GM10266 (cell line): ENCODE measurements at regions not wholly inside any gene's neighbourhood (a gene's known extent, or its start where the extent isn't known, plus 50 kb on each side); places are given as distances from the start of the nearest gene placed in this dataset.
"Not testable (repeated sequence)": the region's sequence is repeated elsewhere in the genome, so short reads cannot be mapped to it uniquely, and the experiment has no call there.

ENCODE experiments used
- DNase-seq: peaks from one replicate; pipeline ENCODE4 v3.0.0; 2012; ENCODE audit errors: extremely low spot score
- TF ChIP-seq, protein P1 (sequence below): IDR thresholded peaks from 2 replicates; pipeline ENCODE4 v1.5.1; 2012; ENCODE audit warnings: mild to moderate bottlenecking, low read depth; ENCODE audit not compliant: control insufficient read depth, insufficient read depth; ENCODE audit errors: missing control alignments

DNA sequence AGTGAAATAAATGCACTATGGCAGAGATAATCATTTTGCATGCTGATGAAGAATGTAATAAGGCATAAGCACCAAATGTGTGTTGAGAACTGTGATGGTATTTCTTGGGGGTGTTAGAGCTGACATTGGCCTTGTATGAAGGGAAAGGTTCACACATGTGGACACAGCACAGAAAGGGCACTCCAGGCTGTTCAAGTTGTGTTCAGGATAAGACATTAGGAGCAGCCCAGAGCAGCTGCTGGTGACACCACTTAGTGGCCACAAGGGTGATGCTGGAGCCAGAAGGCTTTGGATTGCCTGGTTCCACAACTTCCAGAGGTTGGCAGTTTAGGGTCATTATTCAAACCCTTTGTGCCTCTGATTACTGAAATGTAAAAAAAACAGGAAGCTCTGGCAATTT is 155.4 kb downstream of the GOLGA6L6 start:
- TF ChIP-seq, protein P1, sequence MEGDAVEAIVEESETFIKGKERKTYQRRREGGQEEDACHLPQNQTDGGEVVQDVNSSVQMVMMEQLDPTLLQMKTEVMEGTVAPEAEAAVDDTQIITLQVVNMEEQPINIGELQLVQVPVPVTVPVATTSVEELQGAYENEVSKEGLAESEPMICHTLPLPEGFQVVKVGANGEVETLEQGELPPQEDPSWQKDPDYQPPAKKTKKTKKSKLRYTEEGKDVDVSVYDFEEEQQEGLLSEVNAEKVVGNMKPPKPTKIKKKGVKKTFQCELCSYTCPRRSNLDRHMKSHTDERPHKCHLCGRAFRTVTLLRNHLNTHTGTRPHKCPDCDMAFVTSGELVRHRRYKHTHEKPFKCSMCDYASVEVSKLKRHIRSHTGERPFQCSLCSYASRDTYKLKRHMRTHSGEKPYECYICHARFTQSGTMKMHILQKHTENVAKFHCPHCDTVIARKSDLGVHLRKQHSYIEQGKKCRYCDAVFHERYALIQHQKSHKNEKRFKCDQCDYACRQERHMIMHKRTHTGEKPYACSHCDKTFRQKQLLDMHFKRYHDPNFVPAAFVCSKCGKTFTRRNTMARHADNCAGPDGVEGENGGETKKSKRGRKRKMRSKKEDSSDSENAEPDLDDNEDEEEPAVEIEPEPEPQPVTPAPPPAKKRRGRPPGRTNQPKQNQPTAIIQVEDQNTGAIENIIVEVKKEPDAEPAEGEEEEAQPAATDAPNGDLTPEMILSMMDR: no peak
- DNase-seq: no peak

DNA sequence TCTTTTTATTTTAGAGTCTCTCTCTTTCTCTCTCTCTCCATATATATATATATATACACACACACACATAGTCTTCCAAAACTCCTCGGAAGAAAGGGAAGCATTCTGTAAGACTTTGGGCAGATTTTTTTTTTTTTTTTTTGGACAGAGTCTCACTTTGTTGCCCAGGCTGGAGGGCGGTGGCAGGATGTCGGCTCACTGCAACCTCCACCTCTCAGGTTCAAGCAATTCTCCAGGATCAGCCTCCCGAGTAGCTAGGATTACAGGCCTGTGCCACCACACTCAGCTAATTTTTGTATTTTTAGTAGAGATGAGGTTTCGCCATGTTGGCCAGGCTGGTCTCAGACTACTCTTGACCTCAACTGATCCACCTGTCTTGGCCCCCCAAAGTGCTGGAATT is 161.4 kb downstream of the GOLGA6L6 start:
- DNase-seq: not testable (repeated sequence)

DNA sequence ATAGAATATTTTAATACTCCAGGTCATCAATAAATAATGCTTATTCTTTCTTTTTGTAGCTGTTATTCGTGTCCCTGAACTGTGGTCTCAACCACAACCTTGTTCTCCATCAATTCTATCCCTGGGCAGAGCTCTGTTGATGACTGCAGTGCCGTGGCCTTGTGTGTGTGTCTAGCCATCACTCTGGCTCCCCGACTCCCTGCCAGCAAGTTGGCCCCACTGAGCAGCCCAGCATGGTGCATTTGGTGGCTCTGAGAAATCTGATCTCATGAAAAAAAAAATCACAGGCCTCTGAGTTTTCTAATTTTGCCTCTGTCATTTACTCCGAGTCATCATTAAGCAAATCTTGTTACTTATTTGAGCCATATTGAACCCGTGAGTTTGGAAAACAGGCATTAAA is 164.7 kb downstream of the GOLGA6L6 start:
- TF ChIP-seq, protein P1: no peak
- no peak for DNase-seq

DNA sequence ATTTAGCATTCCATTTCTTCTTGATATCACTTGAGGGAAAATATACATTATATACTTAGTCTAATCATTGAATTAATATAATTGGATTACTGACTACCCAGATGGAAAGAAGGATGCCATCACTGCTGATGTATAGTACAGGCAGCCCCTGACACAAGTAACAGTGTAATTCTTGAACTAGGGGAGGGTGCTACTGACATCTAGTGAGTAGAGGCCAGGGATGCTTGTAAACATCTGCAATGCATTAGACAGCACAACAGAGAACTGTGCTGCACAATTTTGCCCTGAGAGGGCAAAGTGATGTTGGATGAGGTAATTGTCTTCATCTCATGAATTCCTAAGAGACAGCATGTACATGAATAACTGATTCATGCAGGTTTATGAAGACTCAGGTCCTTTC is 169.2 kb downstream of the GOLGA6L6 start:
- not testable (repeated sequence) for DNase-seq

DNA sequence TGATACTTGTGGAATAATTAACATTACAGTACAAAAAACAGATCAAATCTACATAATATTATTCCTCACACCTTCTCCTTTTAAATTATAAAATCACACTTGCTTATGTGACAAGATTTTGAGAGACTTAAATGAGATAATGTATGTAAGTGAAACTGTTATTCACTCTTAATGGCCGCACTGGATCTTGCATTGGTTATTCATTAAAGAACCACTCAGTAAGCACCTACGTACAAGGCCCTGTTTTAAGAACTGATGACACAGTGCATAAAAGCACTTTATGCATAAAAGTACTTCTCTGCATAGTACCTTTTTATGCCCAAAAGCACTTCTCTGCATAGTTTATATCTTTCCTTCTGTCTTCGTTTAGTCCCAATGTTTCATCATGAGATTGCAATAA is 172.1 kb downstream of the GOLGA6L6 start:
- DNase-seq: no peak

DNA sequence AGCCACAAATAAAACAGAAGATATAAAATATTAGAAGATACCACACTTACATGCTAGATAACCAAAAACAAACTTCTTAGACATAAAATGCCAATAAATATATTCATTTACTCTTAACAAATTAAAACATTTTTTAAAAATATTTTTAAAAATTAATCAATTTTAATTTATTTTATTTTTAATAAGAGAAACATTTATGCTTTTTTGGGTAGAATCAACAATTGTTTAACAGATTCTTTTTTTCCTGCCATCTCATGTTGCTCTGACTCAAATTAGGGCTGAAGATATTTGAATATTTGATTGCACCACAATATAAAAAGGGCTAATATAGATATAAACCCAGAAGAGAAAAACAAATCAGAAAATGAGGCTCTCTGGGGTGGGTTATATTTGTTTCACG is 172.6 kb downstream of the GOLGA6L6 start:
- TF ChIP-seq, protein P1: no peak
- no peak for DNase-seq

More for the DNA sequence above, 172.1 kb downstream of the GOLGA6L6 start:
- TF ChIP-seq, protein P1: no peak

DNA sequence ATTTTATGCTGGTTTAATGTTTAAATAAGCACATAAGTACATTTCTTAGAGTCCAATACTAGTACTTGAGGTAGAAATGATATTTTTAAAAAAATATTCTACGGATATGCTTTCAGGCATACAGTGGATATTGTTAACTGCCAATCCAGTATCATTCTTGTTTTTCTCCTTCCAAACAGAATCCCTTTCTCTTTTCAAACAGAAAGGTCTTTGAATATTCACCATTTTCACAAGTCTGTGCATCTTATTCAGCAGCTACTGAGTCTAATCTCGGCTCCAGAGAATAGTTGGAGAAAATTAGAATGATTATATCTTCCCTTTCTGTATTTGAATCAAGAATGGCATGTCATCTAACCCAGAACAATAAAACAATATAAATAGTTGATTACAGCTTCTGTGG is 174.5 kb downstream of the GOLGA6L6 start:
- DNase-seq: no peak

DNA sequence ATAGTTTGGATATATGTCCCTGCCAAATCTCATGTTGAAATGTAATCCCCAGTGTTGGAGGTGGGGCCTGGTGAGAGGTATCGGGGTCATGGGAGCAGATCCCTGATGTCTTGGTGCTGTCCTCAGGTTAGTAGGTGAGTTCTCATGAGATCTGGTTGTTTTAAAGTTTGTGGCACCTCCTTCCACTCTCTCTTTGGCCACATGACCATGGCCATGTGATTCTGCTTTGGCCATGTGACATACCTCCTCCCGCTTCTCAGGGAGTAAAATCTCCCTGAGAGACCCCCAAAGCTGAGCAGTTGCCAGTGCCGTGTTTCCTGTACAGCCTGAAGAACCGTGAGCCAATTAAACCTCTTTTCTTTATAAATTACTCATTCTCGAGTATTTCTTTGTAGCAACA is 178.0 kb downstream of the GOLGA6L6 start:
- DNase-seq: not testable (repeated sequence)

More for the DNA sequence above, 174.5 kb downstream of the GOLGA6L6 start:
- TF ChIP-seq, protein P1: no peak

DNA sequence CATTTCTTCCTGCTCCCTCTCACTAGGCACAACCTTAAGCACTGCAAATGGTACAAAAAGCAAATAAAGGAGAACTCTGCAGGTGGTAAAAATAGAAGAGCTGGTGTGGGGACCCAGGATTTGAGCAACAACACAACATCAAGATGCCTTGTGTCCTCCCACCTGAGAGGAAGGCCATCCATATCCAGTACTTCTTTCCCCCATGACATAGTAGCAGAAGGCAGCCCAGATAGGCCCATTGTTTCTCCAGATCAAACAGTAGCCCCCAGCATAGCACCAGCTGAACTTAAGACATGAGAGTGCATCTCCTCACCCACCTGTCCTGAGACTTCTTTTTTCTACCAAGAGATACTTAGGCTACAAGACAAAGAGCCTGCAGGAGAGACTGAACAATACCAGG is 180.5 kb downstream of the GOLGA6L6 start:
- TF ChIP-seq, protein P1: no peak

More for the DNA sequence above, 180.5 kb downstream of the GOLGA6L6 start:
- no peak for DNase-seq
